ENCODE measurements at regions not wholly inside any gene's neighbourhood (a gene's known extent, or its start where the extent isn't known, plus 50 kb on each side); places are given as distances from the start of the nearest gene placed in this dataset.

- TF ChIP-seq CTCF (IDR thresholded peaks at IDR 0.05) (no peak), POLR2A (IDR thresholded peaks at IDR 0.05) (no peak)
Measured at GRCh38 chr9:11092974-11093373, 480.2 kb upstream of the PTPRD start.
